ENCODE measurements at regions not wholly inside any gene's neighbourhood (a gene's known extent, or its start where the extent isn't known, plus 50 kb on each side); places are given as distances from the start of the nearest gene placed in this dataset.

DNA sequence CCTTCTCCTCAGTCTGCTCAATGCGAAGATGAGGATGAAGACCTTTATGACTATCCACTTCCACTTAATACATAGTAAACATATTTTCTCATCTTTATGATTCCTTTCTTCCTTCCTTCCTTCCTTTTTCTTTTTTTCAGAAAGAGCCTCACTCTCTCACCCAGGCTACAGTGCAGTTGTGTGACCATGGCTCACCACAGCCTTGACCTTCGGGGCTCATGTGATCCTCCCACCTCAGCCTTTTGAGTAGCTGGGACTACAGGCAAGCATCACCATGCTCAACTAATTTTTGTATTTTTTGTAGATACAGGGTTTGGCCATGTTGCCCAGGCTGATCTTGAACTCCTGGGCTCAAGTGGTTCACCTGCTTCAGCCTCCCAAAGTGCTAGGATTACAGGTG lies 52.0 kb upstream of the RAP2B start:
- TF ChIP-seq CTCF (IDR thresholded peaks at IDR 0.05) (no peak), POLR2A (IDR thresholded peaks at IDR 0.05) (no peak), POLR2AphosphoS5 (IDR thresholded peaks at IDR 0.05) (no peak), EP300 (IDR thresholded peaks at IDR 0.05) (no peak)
